ENCODE measurements at regions not wholly inside any gene's neighbourhood (a gene's known extent, or its start where the extent isn't known, plus 50 kb on each side); places are given as distances from the start of the nearest gene placed in this dataset.

DNA sequence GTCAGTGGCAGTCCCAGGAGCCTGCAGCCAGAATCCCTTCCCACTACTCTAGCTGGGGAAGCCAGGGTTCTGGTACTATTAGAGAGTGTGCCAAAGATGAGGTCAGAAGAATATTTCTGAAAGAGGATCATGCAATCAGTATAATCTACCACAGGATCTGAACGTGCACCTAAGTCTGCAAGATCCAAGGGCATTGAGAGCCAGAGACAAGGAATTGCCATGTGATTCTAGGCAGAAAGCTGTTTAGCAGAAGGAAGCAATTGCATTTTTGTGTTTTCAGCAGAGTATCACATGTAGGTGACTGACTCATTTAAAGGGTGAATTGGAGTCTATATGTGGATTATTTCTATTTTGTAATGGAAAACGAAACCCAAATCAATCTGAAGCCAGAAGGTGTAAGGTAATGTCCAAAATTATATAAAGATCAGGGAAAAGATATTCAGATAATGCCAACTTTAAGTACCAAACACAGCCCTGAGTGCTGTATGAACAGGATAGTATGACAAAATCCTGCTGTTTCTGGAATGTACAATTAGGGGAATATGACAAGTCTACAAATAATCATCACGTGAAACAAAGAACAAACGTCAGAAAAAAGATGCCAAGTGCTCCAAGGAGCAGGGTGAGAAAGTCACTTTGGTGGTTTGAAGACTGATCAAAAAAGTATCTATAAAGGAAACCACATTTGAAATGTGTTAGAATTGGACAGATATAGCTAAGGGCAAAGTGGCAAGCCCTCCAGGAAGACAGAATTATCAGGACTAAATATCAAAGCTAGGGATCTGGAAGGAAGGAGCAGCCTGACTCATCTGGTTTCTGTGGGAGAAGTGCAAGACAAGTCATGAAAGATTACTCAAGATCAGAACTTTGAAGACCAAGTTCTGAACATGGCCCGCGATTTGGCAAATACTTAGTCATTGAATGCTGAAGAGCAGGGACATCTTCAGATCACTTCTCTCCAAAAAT lies 1036.6 kb downstream of the NTRK3 start:
- DNase-seq = no peak
- in situ Hi-C loops (cut with MboI; ENCODE audit: low sequenced_read_pairs in 4 of 4) (no loop called here), intact Hi-C loops (cut with DNase I; ENCODE audit: low total_unique reads) (no loop called here)
- no peaks in the 10 kb centered on the region for H3K36me3 ChIP-seq
- no peaks in the 10 kb centered on the region for H3K27me3 ChIP-seq
- H3K9me3 ChIP-seq = no peaks in the 10 kb centered on the region
- ATAC-seq = no peak
- no peak overlapping the region for H3K4me3 ChIP-seq
- no peak for TF ChIP-seq POLR2A (IDR thresholded peaks at IDR 0.05)
- TF ChIP-seq, protein P1, sequence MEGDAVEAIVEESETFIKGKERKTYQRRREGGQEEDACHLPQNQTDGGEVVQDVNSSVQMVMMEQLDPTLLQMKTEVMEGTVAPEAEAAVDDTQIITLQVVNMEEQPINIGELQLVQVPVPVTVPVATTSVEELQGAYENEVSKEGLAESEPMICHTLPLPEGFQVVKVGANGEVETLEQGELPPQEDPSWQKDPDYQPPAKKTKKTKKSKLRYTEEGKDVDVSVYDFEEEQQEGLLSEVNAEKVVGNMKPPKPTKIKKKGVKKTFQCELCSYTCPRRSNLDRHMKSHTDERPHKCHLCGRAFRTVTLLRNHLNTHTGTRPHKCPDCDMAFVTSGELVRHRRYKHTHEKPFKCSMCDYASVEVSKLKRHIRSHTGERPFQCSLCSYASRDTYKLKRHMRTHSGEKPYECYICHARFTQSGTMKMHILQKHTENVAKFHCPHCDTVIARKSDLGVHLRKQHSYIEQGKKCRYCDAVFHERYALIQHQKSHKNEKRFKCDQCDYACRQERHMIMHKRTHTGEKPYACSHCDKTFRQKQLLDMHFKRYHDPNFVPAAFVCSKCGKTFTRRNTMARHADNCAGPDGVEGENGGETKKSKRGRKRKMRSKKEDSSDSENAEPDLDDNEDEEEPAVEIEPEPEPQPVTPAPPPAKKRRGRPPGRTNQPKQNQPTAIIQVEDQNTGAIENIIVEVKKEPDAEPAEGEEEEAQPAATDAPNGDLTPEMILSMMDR (IDR thresholded peaks at IDR 0.05 in 4 of 5, conservative IDR thresholded peaks at IDR 0.05 in 1 of 5) = no peak
- no peak overlapping the region for H3K27ac ChIP-seq
- H3K4me1 ChIP-seq = no peaks in the 10 kb centered on the region

DNA sequence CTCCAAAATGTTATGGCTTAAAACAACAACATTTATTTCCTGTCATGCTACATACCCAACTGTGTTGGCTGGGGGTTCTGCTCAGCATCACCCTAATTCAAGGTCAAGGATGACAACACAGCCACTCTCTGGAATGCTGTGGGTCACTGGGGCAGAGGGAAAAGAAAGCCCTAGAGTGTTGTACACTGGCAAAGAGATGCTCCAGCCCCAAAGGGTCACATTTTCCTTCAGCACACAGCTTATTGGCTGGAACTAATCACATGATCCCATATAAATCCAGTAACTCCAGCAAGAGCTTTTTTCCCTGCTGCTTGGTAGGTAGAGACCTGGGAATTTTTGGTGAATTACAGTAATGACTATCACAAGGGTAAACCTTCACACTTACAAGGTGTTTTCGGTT lies 1041.4 kb downstream of the NTRK3 start:
- no peak for ATAC-seq
- DNase-seq = no peak
- intact Hi-C loops (cut with DNase I; ENCODE audit: low total_unique reads) = no loop called here
- Histone ChIP-seq H3K36me3 (no peaks in the 10 kb centered on the region), H3K27me3 (no peaks in the 10 kb centered on the region), H3K27ac (no peak overlapping the region), H3K4me1 (no peaks in the 10 kb centered on the region), H3K4me3 (no peak overlapping the region), H3K9me3 (no peaks in the 10 kb centered on the region)
- TF ChIP-seq, protein P1 (IDR thresholded peaks at IDR 0.05 in 4 of 5, conservative IDR thresholded peaks at IDR 0.05 in 1 of 5) = no peak
- no peak for TF ChIP-seq POLR2A (IDR thresholded peaks at IDR 0.05)
- in situ Hi-C loops (cut with MboI; ENCODE audit: low sequenced_read_pairs in 4 of 4) = no loop called here

DNA sequence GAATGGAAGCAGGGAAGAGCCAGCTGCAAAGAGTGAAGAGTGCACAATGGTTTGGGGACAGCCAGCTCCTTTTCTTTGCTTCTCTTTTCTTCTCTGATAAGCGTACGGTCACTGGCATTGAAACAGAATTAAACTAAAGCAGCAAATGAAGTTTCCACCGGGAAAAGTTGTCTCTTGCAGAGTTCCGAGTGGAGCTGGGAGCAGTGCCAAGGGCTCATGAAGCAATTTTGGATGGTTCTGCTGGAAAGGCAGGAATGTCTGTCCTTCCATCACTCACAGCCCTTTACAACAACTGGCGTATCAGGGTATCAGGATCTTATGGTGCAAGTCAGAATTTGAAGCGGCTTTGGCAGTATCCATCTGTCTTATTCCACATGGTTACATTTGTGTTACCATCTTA lies 1042.9 kb downstream of the NTRK3 start:
- H3K36me3 ChIP-seq = no peaks in the 10 kb centered on the region
- in situ Hi-C loops (cut with MboI; ENCODE audit: low sequenced_read_pairs in 4 of 4) (no loop called here), intact Hi-C loops (cut with DNase I; ENCODE audit: low total_unique reads) (no loop called here)
- H3K4me3 ChIP-seq = no peak overlapping the region
- TF ChIP-seq, protein P1 (IDR thresholded peaks at IDR 0.05 in 4 of 5, conservative IDR thresholded peaks at IDR 0.05 in 1 of 5) = no peak
- TF ChIP-seq POLR2A (IDR thresholded peaks at IDR 0.05) = no peak
- H3K4me1 ChIP-seq = no peaks in the 10 kb centered on the region
- H3K27ac ChIP-seq = no peak overlapping the region
- H3K9me3 ChIP-seq = no peaks in the 10 kb centered on the region
- no peak for DNase-seq
- ATAC-seq = no peak
- no peaks in the 10 kb centered on the region for H3K27me3 ChIP-seq

DNA sequence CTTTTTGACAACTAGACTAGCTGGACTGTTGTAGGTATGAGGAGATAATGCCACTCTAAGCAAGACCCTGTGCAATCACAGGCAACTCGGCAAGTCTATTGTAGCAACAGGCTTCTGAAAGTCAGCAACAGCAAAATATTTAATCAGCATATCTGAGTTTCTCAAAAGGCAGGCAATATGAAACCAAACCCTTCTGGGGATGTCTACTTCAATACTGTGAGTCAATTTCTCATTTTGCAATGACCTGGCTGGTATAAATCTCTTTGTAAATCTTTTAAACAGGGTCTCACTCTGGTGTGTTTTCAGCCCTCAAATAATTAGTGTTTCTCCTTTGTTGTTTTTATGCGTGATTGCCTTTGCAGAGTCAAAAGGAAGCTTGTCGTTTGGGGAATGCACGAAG lies 1044.5 kb downstream of the NTRK3 start:
- intact Hi-C loops (cut with DNase I; ENCODE audit: low total_unique reads) = no loop called here

More for the DNA sequence above, 1044.5 kb downstream of the NTRK3 start:
- TF ChIP-seq POLR2A (IDR thresholded peaks at IDR 0.05) = no peak
- TF ChIP-seq, protein P1 (IDR thresholded peaks at IDR 0.05 in 4 of 5, conservative IDR thresholded peaks at IDR 0.05 in 1 of 5) = no peak
- no peaks in the 10 kb centered on the region for H3K9me3 ChIP-seq
- in situ Hi-C loops (cut with MboI; ENCODE audit: low sequenced_read_pairs in 4 of 4) = no loop called here
- H3K4me1 ChIP-seq = no peaks in the 10 kb centered on the region
- H3K27me3 ChIP-seq = no peaks in the 10 kb centered on the region
- no peak for DNase-seq
- H3K27ac ChIP-seq = no peak overlapping the region
- ATAC-seq = no peak
- no peaks in the 10 kb centered on the region for H3K36me3 ChIP-seq
- H3K4me3 ChIP-seq = no peak overlapping the region
